HepG2 (cell line): ENCODE measurements at regions not wholly inside any gene's neighbourhood (a gene's known extent, or its start where the extent isn't known, plus 50 kb on each side); places are given as distances from the start of the nearest gene placed in this dataset.

Experiments
- ATAC-seq: fragments of 200-7000 bp; cut with Tn5 transposase; 3 replicates; pipeline ENCODE4 v1.9.1; 2020; ENCODE audit warnings: mild to moderate bottlenecking, moderate library complexity
- BruUV-seq: library from RNA; stranded (reverse); fragments of 400-500 nt; replicated peaks from 2 replicates; lab custom pipeline; 2021; lab: Mats Ljungman, UMichigan
- CTCF ChIA-PET: fragments of 300-600 bp; formaldehyde crosslinking; extraction: SDS; loops from one replicate; lab custom pipeline; 2021; ENCODE audit warnings: low total read pairs, inconsistent platforms, low intra/inter-chr PET ratio; lab: Yijun Ruan, JAX
- POLR2A ChIA-PET: fragments of 350-600 bp; sonication (Branson Sonifier 250); formaldehyde crosslinking; loops from one replicate; lab custom pipeline; 2020; ENCODE audit warnings: antibody characterized with exemption, inconsistent platforms; lab: Yijun Ruan, JAX
- DNase-seq: peaks from one replicate; pipeline ENCODE4 v3.0.0-alpha.2; 2015; ENCODE audit warnings: low spot score
- FAIRE-seq: peaks from 3 replicates; lab custom pipeline; 2011; peaks lifted over from hg19 to GRCh38; lab: Jason Lieb, UNC
- H2AFZ ChIP-seq: one replicate; pipeline ENCODE4 v1.6.1; 2011; ENCODE audit warnings: low read length, inconsistent platforms
- H3K27ac ChIP-seq: fragments of 300-600 bp; 3 replicates; pipeline ENCODE4 v1.8.0; 2011; ENCODE audit warnings: mixed run types, mild to moderate bottlenecking, mixed read lengths, low read length, inconsistent platforms; ENCODE audit not compliant: insufficient read depth; ENCODE audit errors: extremely low read length
- H3K27me3 ChIP-seq, 2 experiments: fragments of 200-600 bp in 1 of 2; 2 replicates in 1 of 2; 3 replicates in 1 of 2; pipeline versions ENCODE4 v1.6.0 to v1.8.0; 2011; ENCODE audit warnings: low read length in 2 of 2, mild to moderate bottlenecking in 2 of 2, moderate library complexity in 2 of 2, inconsistent platforms in 1 of 2; ENCODE audit not compliant: insufficient read depth in 2 of 2, control insufficient read depth in 1 of 2
- H3K36me3 ChIP-seq, 2 experiments: fragments of 200-600 bp in 1 of 2; replicated peaks in 1 of 2; 2 replicates in 1 of 2; 3 replicates in 1 of 2; pipeline versions ENCODE4 v1.5.1 to v1.8.0; 2011; ENCODE audit warnings: low read length in 2 of 2, inconsistent platforms in 1 of 2; ENCODE audit not compliant: insufficient read depth in 2 of 2, control insufficient read depth in 1 of 2
- H3K4me1 ChIP-seq: 2 replicates; pipeline ENCODE4 v1.5.1; 2012; ENCODE audit warnings: low read length, inconsistent platforms; ENCODE audit not compliant: insufficient read depth
- H3K4me2 ChIP-seq: 2 replicates; pipeline ENCODE4 v1.6.0; 2011; ENCODE audit warnings: low read depth, low read length, inconsistent platforms
- H3K4me3 ChIP-seq, 3 experiments: fragments of 200-600 bp in 1 of 3; sonication (generic), shearing (Covaris generic) in 1 of 3; replicated peaks in 1 of 3; 2 replicates each; pipeline ENCODE4 v1.5.1; 2011 to 2016; ENCODE audit warnings: low read length in 3 of 3, inconsistent platforms in 2 of 3, low read depth in 2 of 3, mild to moderate bottlenecking in 2 of 3, control low read depth in 1 of 3, mixed read lengths in 1 of 3; ENCODE audit not compliant: insufficient read depth in 1 of 3
- H3K79me2 ChIP-seq: one replicate; pipeline ENCODE4 v1.6.1; 2011; ENCODE audit warnings: low read length, inconsistent platforms; ENCODE audit not compliant: insufficient read depth
- H3K9ac ChIP-seq: 2 replicates; pipeline ENCODE4 v1.6.0; 2011; ENCODE audit warnings: mild to moderate bottlenecking, low read depth, low read length, inconsistent platforms; ENCODE audit not compliant: insufficient read depth
- H3K9me3 ChIP-seq: 2 replicates; pipeline ENCODE4 v1.5.1; 2012; ENCODE audit warnings: mild to moderate bottlenecking, low read length
- H4K20me1 ChIP-seq: 2 replicates; pipeline ENCODE4 v1.6.0; 2011; ENCODE audit warnings: inconsistent platforms, mild to moderate bottlenecking, low read length, moderate library complexity; ENCODE audit not compliant: insufficient read depth
- EP300 ChIP-seq, 3 experiments: sonication (generic) in 1 of 3; formaldehyde crosslinking in 1 of 3; IDR thresholded peaks; 2 replicates each; pipeline versions ENCODE4 v1.5.1 to v1.6.1; 2011 to 2020; ENCODE audit warnings: low read depth in 2 of 3, low read length in 2 of 3, borderline replicate concordance in 1 of 3, improper control_type of control experiment in 1 of 3, mild to moderate bottlenecking in 1 of 3, missing genetic modification reagents in 1 of 3, moderate library complexity in 1 of 3
- GMEB2 ChIP-seq: IDR thresholded peaks from 2 replicates; pipeline ENCODE4 v1.6.1; 2016; ENCODE audit warnings: missing biosample characterization, missing genetic modification reagents, low read depth
- HNRNPLL ChIP-seq: fragments of 200-400 bp; formaldehyde crosslinking; IDR thresholded peaks from 2 replicates; pipeline ENCODE4 v1.6.1; 2017; ENCODE audit warnings: mild to moderate bottlenecking, low read depth, low read length; ENCODE audit not compliant: poor library complexity, severe bottlenecking
- MTA3 ChIP-seq: sonication (generic); formaldehyde crosslinking; IDR thresholded peaks from 2 replicates; pipeline ENCODE4 v1.4.0; 2020; ENCODE audit warnings: missing genetic modification reagents
- MXI1 ChIP-seq: IDR thresholded peaks from 3 replicates; pipeline ENCODE4 v1.6.1; 2012; ENCODE audit warnings: low read depth, low read length, inconsistent platforms, borderline replicate concordance
- NR3C1 ChIP-seq: sonication (generic); formaldehyde crosslinking; IDR thresholded peaks from 2 replicates; pipeline ENCODE4 v1.4.0; 2020; ENCODE audit warnings: missing genetic modification reagents
- SP5 ChIP-seq: IDR thresholded peaks from 2 replicates; pipeline ENCODE4 v1.6.1; 2016; ENCODE audit warnings: low read depth, borderline replicate concordance
- TSC22D2 ChIP-seq: sonication (generic); formaldehyde crosslinking; IDR thresholded peaks from 2 replicates; pipeline ENCODE4 v1.5.1; 2020; ENCODE audit warnings: missing genetic modification reagents, mild to moderate bottlenecking, borderline replicate concordance
- ZBTB25 ChIP-seq: IDR thresholded peaks from 2 replicates; pipeline ENCODE4 v1.6.1; 2018; ENCODE audit warnings: missing genetic modification reagents
- ZNF441 ChIP-seq: sonication (generic); formaldehyde crosslinking; IDR thresholded peaks from 2 replicates; pipeline ENCODE4 v1.7.0; 2021; ENCODE audit warnings: missing genetic modification reagents, borderline replicate concordance
- ZNF501 ChIP-seq: sonication (generic); formaldehyde crosslinking; IDR thresholded peaks from 2 replicates; pipeline ENCODE4 v1.5.1; 2020; ENCODE audit warnings: mild to moderate bottlenecking, moderate library complexity, missing genetic modification reagents
- ZNF572 ChIP-seq: sonication (generic); formaldehyde crosslinking; IDR thresholded peaks from 2 replicates; pipeline ENCODE4 v1.5.1; 2020; ENCODE audit warnings: mild to moderate bottlenecking, missing genetic modification reagents
- ZNF615 ChIP-seq: sonication (generic); formaldehyde crosslinking; IDR thresholded peaks from 2 replicates; pipeline ENCODE4 v1.5.0; 2020; ENCODE audit warnings: mild to moderate bottlenecking, missing genetic modification reagents, borderline replicate concordance
- ZNF652 ChIP-seq: IDR thresholded peaks from 2 replicates; pipeline ENCODE4 v1.6.1; 2016; ENCODE audit warnings: low read depth, borderline replicate concordance
- ZNF709 ChIP-seq: sonication (generic); formaldehyde crosslinking; IDR thresholded peaks from 2 replicates; pipeline ENCODE4 v1.5.0; 2020; ENCODE audit warnings: mild to moderate bottlenecking, missing genetic modification reagents
- ZNF761 ChIP-seq: sonication (generic); formaldehyde crosslinking; conservative IDR thresholded peaks from 2 replicates; pipeline ENCODE4 v1.4.0; 2020; ENCODE audit warnings: mild to moderate bottlenecking, missing genetic modification reagents
- ZNF879 ChIP-seq: sonication (generic); formaldehyde crosslinking; IDR thresholded peaks from 2 replicates; pipeline ENCODE4 v1.8.1; 2023; ENCODE audit warnings: missing genetic modification reagents
- ZSCAN30 ChIP-seq: sonication (generic); formaldehyde crosslinking; IDR thresholded peaks from 2 replicates; pipeline ENCODE4 v1.5.0; 2020; ENCODE audit warnings: mild to moderate bottlenecking, missing genetic modification reagents
- WGBS: methylation state at CpG from one replicate; pipeline ENCODE4 v1.1.6; 2017; ENCODE audit warnings: low lambda C conversion rate; 5-methylcytosine and 5-hydroxymethylcytosine counted together
- in situ Hi-C: cut with HindIII; loops from 2 replicates; pipeline ENCODE4 v1.10.0; 2017; ENCODE audit warnings: low pct_unique_long_range_greater_than_20kb; ENCODE audit not compliant: extremely low pct_ligation_motif_present
- intact Hi-C: fragments of 100-400 bp; cut with micrococcal nuclease; formaldehyde crosslinking; loops from one replicate; pipeline ENCODE4 v1.10.0; 2022; ENCODE audit not compliant: unreplicated experiment
- TF ChIP-seq, protein P1 (sequence below): sonication (generic); formaldehyde crosslinking; IDR thresholded peaks from 2 replicates; pipeline ENCODE4 v1.4.0; 2020; ENCODE audit warnings: missing genetic modification reagents, mild to moderate bottlenecking, borderline replicate concordance

GRCh38 chr2:47312491-47312850, 56.6 kb upstream of the EPCAM start:
- peak overlapping the region; percentile 24; the same call in 1 of the 2 replicates for H3K4me2 ChIP-seq
- intact Hi-C loops = no loop called here
- 90% methylated on average over 1 of the region's 1 CpG for WGBS
- TF ChIP-seq ZBTB25 (CRISPR knock-in tag) (no peak), ZNF879 (CRISPR knock-in tag) (no peak), MXI1 (no peak), ZNF441 (CRISPR knock-in tag) (no peak), GMEB2 (CRISPR knock-in tag) (no peak), ZNF652 (CRISPR knock-in tag) (no peak), EP300 (IDR thresholded peaks at IDR 0.05; ENCODE audit: low read depth in 2 of 2, low read length in 2 of 2) (peak in 1 of 2 experiments; percentile 49; a peak in 1 of 4 replicates), EP300 (CRISPR knock-in tag; IDR thresholded peaks at IDR 0.05; ENCODE audit: borderline replicate concordance) (no peak), SP5 (CRISPR knock-in tag) (no peak), NR3C1 (no peak), ZNF615 (no peak), TSC22D2 (no peak), ZNF709 (CRISPR knock-in tag) (no peak), ZNF501 (no peak), ZSCAN30 (CRISPR knock-in tag) (0 out of 2 replicates have a peak, but pooled peaks have one; percentile 33), ZNF761 (CRISPR knock-in tag) (0 out of 2 replicates have a peak, but pooled peaks have one; percentile 9), ZNF572 (CRISPR knock-in tag) (no peak), MTA3 (CRISPR knock-in tag) (no peak), HNRNPLL (no peak)
- TF ChIP-seq, protein P1, sequence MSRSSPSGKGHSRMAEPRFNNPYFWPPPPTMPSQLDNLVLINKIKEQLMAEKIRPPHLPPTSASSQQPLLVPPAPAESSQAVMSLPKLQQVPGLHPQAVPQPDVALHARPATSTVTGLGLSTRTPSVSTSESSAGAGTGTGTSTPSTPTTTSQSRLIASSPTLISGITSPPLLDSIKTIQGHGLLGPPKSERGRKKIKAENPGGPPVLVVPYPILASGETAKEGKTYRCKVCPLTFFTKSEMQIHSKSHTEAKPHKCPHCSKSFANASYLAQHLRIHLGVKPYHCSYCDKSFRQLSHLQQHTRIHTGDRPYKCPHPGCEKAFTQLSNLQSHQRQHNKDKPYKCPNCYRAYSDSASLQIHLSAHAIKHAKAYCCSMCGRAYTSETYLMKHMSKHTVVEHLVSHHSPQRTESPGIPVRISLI (CRISPR knock-in tag) = no peak

More at GRCh38 chr2:47312491-47312850, 56.6 kb upstream of the EPCAM start:
- no peak for FAIRE-seq
- H3K4me3 ChIP-seq = no peak overlapping the region
- H3K27ac ChIP-seq = no peak overlapping the region
- H4K20me1 ChIP-seq = no peaks in the 10 kb centered on the region
- POLR2A ChIA-PET = interaction anchor here (0.7 to 2.1 kb wide), 7 partner anchors 10 to 342 kb away, joined by 3 to 12 read pairs (median 6); no protein-coding TSS in a partner anchor
- no peaks in the 10 kb centered on the region for H3K9me3 ChIP-seq
- no peaks in the 10 kb centered on the region for H3K27me3 ChIP-seq
- H2AFZ ChIP-seq = no peak overlapping the region
- H3K4me1 ChIP-seq = peaks cover 83% of the 10 kb centered on the region
- BruUV-seq = no TSS peak
- no peaks in the 10 kb centered on the region for H3K36me3 ChIP-seq
- H3K9ac ChIP-seq = no peak overlapping the region
- DNase-seq = no peak
- no peak for ATAC-seq
- CTCF ChIA-PET = no interaction called here
- in situ Hi-C loops = no loop called here
- H3K79me2 ChIP-seq = no peaks in the 10 kb centered on the region
